Tibial nerve (tissue), 3 donors: ENCODE measurements at regions not wholly inside any gene's neighbourhood (a gene's known extent, or its start where the extent isn't known, plus 50 kb on each side); places are given as distances from the start of the nearest gene placed in this dataset.

ENCODE experiments used
- POLR2A ChIP-seq, 2 donors: fragments of 450-650 bp; IDR thresholded peaks; one replicate each; pipeline ENCODE4 v1.6.1; 2017; ENCODE audit warnings: antibody characterized with exemption in 2 of 2, mild to moderate bottlenecking in 2 of 2, moderate library complexity in 2 of 2
- TF ChIP-seq, protein P1 (sequence below), 5 experiments: fragments of 200-600 bp in 3 of 5; fragments of 450-650 bp in 2 of 5; sonication (generic) in 3 of 5; IDR thresholded peaks; one replicate each; pipeline ENCODE4 v1.5.1; 2016 to 2019; ENCODE audit warnings: antibody characterized with exemption in 5 of 5, mild to moderate bottlenecking in 3 of 5, moderate library complexity in 2 of 5

DNA sequence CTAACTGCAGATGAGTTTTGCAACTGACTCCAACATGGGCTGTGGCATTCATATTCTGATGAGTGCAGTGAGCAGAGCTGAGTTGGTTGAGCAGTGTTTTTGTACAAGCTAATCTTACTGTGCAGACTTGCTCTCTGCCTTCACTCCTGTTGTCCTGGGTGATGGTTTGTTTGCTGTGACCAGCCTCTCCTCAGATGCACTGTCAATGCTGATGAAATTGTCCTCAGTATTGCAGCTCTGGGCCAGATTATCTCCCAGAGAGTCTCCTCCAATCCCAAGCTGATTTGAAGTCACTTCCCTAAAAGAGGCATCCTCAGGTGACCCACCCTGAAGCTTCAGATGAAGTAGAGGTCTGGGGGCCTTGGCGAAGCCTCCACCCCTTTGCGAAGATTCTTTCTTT lies 581.8 kb downstream of the ACTL7B start:
- no peak for TF ChIP-seq POLR2A (IDR thresholded peaks at IDR 0.05)
- TF ChIP-seq, protein P1, sequence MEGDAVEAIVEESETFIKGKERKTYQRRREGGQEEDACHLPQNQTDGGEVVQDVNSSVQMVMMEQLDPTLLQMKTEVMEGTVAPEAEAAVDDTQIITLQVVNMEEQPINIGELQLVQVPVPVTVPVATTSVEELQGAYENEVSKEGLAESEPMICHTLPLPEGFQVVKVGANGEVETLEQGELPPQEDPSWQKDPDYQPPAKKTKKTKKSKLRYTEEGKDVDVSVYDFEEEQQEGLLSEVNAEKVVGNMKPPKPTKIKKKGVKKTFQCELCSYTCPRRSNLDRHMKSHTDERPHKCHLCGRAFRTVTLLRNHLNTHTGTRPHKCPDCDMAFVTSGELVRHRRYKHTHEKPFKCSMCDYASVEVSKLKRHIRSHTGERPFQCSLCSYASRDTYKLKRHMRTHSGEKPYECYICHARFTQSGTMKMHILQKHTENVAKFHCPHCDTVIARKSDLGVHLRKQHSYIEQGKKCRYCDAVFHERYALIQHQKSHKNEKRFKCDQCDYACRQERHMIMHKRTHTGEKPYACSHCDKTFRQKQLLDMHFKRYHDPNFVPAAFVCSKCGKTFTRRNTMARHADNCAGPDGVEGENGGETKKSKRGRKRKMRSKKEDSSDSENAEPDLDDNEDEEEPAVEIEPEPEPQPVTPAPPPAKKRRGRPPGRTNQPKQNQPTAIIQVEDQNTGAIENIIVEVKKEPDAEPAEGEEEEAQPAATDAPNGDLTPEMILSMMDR (IDR thresholded peaks at IDR 0.05): no peak
